Skeletal muscle cell (primary cell): ENCODE measurements at regions not wholly inside any gene's neighbourhood (a gene's known extent, or its start where the extent isn't known, plus 50 kb on each side); places are given as distances from the start of the nearest gene placed in this dataset.
"Not testable (repeated sequence)": the region's sequence is repeated elsewhere in the genome, so short reads cannot be mapped to it uniquely, and the experiment has no call there.

Experiments
- DNase-seq: peaks from one replicate; pipeline ENCODE4 v3.0.0-alpha.2; 2010; ENCODE audit warnings: low read depth
- H3K4me3 ChIP-seq: 2 replicates; pipeline ENCODE4 v1.5.1; 2011; ENCODE audit warnings: low read depth, mild to moderate bottlenecking, control low read depth, low read length, moderate library complexity

- H3K4me3 ChIP-seq, DNase-seq: not testable (repeated sequence)
Observed at GRCh38 chr10:15921423-15921945, 61.2 kb upstream of the MINDY3 start.

GRCh38 chr10:15931376-15931775, 71.1 kb upstream of the MINDY3 start:
- no peak for DNase-seq
- H3K4me3 ChIP-seq = no peak overlapping the region

- H3K4me3 ChIP-seq, DNase-seq: not testable (repeated sequence)
Observed at GRCh38 chr10:15939543-15939942, 79.2 kb upstream of the MINDY3 start.

DNA sequence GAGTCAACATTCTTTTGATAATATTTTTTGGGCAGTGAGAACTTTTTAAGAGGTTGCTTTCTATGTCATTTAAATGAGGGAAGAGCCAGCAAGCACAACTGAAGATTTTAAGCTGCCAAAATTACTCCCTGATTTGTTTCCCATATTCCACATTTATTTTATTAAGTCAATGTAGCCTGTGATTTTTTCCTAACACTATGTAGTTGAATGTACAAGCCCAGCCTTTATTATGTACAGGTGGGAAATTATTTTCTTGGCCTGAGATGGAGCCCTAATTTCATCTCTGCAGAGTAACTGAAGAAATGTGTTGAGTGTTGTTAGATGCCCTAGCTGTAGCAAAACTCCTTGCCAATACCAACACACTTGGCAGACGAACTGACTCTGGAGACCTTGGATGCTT, 83.1 kb upstream of the MINDY3 start:
- no peak for DNase-seq
- no peak overlapping the region for H3K4me3 ChIP-seq

GRCh38 chr10:15954188-15954587, 93.9 kb upstream of the MINDY3 start:
- no peak overlapping the region for H3K4me3 ChIP-seq
- DNase-seq = no peak

- no peak overlapping the region for H3K4me3 ChIP-seq
- DNase-seq = no peak
Observed at GRCh38 chr10:15960277-15960676, 100.0 kb upstream of the MINDY3 start.

DNA sequence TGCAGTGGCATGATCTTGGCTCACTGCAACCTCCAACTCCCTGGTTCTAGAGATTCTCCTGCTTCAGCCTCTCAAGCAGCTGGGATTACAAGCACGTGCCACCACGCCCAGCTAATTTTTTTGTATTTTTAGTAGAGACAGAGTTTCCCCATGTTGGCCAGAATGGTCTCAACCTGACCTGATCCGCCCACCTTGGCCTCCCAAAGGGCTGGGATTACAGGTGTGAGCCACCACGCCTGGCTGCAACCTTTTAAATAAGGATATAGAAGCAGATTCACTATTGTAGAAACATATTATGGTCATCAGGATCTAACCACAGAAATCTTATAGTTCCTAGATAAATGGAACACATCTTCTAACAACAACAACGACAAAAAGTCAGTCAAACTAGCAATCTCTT, 112.4 kb upstream of the MINDY3 start:
- H3K4me3 ChIP-seq, DNase-seq: not testable (repeated sequence)

DNA sequence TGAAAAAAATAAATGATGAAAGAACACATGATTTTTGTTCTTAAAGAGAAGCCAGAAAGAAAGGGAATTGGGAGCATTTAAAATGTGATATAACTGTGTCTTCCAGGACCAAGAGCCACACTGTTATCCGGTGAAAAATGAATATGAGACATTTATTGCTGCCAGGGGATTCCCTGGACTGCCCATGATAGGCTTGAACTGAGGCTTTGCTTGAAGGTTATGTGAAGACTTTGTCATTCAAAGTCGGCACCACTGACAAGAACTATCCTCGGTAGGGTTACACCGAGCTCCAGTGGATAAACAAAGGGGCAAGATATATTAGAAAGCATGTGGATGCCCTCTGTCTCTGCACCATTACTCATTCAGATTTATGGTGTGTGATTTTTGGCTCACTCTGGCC, 125.4 kb upstream of the MINDY3 start:
- DNase-seq = no peak
- no peak overlapping the region for H3K4me3 ChIP-seq

GRCh38 chr10:15990535-15991129, 130.3 kb upstream of the MINDY3 start:
- no peak overlapping the region for H3K4me3 ChIP-seq

GRCh38 chr10:15997313-15997712, 137.0 kb upstream of the MINDY3 start:
- H3K4me3 ChIP-seq = no peak overlapping the region

More at GRCh38 chr10:15990535-15991129, 130.3 kb upstream of the MINDY3 start:
- DNase-seq = no peak

DNA sequence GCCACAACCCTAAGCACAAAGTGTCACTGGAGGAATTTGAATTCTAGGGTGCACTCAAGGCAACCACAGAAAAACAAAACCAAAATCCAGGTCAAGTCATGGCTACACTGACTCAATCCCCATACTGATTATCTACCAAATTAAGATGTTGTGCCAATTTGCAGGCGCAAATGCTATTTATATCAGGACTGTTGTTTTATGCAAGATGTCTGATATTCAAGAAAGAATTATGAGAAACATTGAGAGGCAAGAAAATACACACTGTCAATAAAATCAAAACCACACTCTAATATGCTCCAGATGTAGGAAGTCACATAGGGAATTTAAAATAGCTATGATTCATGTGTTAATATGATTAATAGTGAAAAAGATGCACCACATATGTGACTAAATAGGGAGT, 141.3 kb upstream of the MINDY3 start:
- no peak for DNase-seq
- no peak overlapping the region for H3K4me3 ChIP-seq

More at GRCh38 chr10:15997313-15997712, 137.0 kb upstream of the MINDY3 start:
- DNase-seq = no peak

DNA sequence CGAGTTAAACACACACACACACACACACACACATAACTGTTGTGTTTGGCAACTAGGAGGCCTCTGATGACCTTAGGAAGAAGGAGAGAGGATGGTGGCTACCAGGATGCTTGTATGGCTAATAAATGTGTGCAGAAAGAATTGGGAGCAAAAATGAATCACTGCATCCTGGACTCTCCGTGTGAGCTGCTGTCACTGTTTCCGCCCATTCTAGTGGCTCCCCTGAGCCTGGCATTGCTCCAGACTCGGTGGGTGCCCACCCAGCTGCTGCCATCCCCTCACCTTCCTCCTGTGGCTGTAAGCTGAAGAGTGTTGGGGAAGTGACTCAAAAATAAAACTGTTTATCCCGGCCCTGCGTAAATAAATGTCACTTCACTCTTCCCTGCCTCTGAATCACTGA, 149.5 kb upstream of the MINDY3 start:
- DNase-seq = no peak
- H3K4me3 ChIP-seq = no peak overlapping the region

DNA sequence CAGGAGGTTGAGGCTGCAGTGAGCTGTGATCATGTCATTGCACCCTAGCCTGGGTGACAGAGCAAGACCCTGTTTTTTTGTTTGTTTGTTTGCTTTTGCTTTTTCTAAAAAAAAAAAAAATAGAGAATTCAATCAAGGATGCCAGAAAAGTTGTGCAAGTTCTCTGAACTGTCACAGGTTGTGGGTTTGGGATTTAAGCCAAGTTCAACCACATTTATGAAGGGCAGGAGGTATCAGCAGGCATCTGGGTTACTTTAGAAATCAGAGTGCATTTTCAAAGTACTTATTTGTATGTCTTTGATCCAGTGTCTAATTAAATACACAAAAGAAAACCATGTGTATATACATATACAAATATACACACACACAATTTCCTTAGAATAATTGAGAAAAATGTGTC, 151.2 kb upstream of the MINDY3 start:
- no peak overlapping the region for H3K4me3 ChIP-seq
- DNase-seq = no peak

GRCh38 chr10:16014469-16014868, 154.2 kb upstream of the MINDY3 start:
- no peak overlapping the region for H3K4me3 ChIP-seq
- no peak for DNase-seq

- H3K4me3 ChIP-seq = no peak overlapping the region
- DNase-seq = no peak
Observed at GRCh38 chr10:16016688-16017087, 156.4 kb upstream of the MINDY3 start.

- DNase-seq = no peak
- H3K4me3 ChIP-seq = no peak overlapping the region
Observed at GRCh38 chr10:16020836-16021235, 160.5 kb upstream of the MINDY3 start.

DNA sequence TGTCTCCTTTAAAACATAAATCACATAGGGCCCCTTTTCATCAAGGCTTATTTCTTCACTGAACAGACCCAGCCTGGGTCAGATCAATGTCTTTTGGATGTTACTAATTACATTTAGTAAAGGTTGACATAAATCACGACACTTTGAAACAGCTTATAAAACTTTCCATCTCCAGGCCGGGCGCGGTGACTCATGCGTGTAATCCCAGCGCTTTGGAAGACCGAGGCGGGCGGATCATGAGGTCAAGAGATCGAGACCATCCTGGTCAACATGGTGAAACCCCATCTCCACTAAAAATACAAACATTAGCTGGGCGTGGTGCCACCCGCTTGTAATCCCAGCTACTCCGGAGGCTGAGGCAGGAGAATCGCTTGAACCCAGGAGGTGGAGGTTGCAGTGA, 166.5 kb upstream of the MINDY3 start:
- not testable (repeated sequence) for H3K4me3 ChIP-seq, DNase-seq

DNA sequence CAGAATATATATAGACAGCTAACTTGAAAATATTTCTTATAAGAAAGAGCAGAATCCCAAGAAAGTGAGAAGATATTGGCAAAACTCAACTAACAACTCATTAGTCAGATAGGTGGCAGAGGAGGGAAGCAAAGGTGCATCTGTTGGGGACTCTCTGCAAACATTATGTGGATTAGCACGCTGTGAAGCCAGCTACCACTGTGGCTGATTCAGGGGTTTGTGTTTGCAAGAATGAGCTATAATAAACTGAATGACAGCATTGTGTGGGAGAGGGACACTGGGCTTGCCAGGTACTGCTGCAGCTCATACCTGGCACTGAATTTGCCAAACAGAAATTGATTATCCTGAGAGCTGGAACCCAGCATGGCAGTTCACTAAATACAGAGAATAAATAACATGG, 170.3 kb upstream of the MINDY3 start:
- DNase-seq = no peak
- H3K4me3 ChIP-seq = no peak overlapping the region

GRCh38 chr10:16049050-16049449, 188.7 kb upstream of the MINDY3 start:
- H3K4me3 ChIP-seq = no peak overlapping the region

DNA sequence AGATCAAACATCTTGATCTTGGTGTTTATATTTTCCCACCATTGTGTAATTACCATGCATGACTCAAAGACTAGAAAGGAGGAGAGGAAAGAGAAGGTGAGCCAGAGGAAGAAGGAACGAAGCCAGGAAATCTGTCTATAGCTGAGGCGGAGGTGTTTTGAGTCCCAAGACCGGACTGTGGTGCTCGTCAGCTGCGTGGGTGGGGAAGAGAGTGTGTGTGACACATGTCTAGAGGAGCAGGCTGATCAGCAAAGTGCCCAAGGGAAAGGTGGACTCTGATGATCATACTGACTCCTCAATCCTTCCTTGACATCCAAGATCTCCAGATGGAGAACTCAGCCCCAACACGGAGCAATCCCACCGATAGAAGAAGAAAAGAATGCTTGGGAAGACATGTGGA, 189.5 kb upstream of the MINDY3 start:
- DNase-seq = no peak

More at GRCh38 chr10:16049050-16049449, 188.7 kb upstream of the MINDY3 start:
- no peak for DNase-seq

DNA sequence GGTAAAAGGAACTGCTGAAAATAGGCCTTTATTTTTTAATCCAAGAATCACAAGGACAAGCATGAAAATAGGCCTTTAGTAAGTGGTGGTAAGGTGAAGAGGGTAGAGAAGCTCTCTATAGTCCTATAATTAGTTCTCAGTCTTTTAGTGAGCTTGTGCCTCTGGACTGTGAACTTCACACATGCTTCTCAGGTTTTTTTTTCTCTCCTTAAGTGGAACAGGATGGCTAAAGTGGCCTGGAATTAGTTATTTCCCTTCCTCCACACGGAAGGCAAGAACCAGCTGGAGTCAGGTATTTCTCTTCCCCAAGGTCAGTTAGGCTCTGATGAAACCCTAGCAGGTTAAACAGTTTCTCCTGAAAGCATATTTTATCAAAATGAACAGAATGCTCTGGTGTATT, 203.0 kb upstream of the MINDY3 start:
- no peak overlapping the region for H3K4me3 ChIP-seq
- DNase-seq = no peak

More for the DNA sequence above, 189.5 kb upstream of the MINDY3 start:
- H3K4me3 ChIP-seq = no peak overlapping the region

- DNase-seq, H3K4me3 ChIP-seq: not testable (repeated sequence)
Observed at GRCh38 chr10:16083551-16083950, 223.2 kb upstream of the MINDY3 start.
